Suppressor macrophage treated with lipopolysaccharide for 1 hour (primary cell): ENCODE measurements at regions not wholly inside any gene's neighbourhood (a gene's known extent, or its start where the extent isn't known, plus 50 kb on each side); places are given as distances from the start of the nearest gene placed in this dataset.
A peak's percentile ranks its signal among the peaks of the same experiment; 100 is the strongest.
"Not testable (repeated sequence)": the region's sequence is repeated elsewhere in the genome, so short reads cannot be mapped to it uniquely, and the experiment has no call there.

ENCODE experiments used
- DNase-seq, 3 donors: peaks; one replicate each; pipeline ENCODE4 v3.0.0-alpha.2; 2020 to 2022

GRCh38 chr2:2503864-2504418 is 172.9 kb upstream of the MYT1L start:
- DNase-seq, result no peak

- DNase-seq, result no peak
Observed at GRCh38 chr2:2502201-2502549, 171.1 kb upstream of the MYT1L start.

- no peak for DNase-seq
Observed at GRCh38 chr2:2501454-2502200, 170.6 kb upstream of the MYT1L start.

GRCh38 chr2:2495606-2496005 is 164.5 kb upstream of the MYT1L start:
- DNase-seq, result no peak

- no peak for DNase-seq
Observed at GRCh38 chr2:2493496-2493895, 162.4 kb upstream of the MYT1L start.

- no peak for DNase-seq
Observed at GRCh38 chr2:2492800-2493199, 161.7 kb upstream of the MYT1L start.

- no peak for DNase-seq
Observed at GRCh38 chr2:2491964-2492363, 160.9 kb upstream of the MYT1L start.

- no peak for DNase-seq
Observed at GRCh38 chr2:2484301-2484700, 153.2 kb upstream of the MYT1L start.

GRCh38 chr2:2482851-2483250 is 151.8 kb upstream of the MYT1L start:
- no peak for DNase-seq

GRCh38 chr2:2472881-2473280 is 141.8 kb upstream of the MYT1L start:
- DNase-seq, result no peak

GRCh38 chr2:2472044-2472443 is 141.0 kb upstream of the MYT1L start:
- no peak for DNase-seq

GRCh38 chr2:2466534-2466933 is 135.5 kb upstream of the MYT1L start:
- peak; percentile 12 to 47 (median 29) for DNase-seq

- no peak for DNase-seq
Observed at GRCh38 chr2:2464643-2465042, 133.6 kb upstream of the MYT1L start.

- no peak for DNase-seq
Observed at GRCh38 chr2:2464094-2464493, 133.0 kb upstream of the MYT1L start.

GRCh38 chr2:2456721-2457120 is 125.6 kb upstream of the MYT1L start:
- no peak for DNase-seq

GRCh38 chr2:2455151-2455550 is 124.1 kb upstream of the MYT1L start:
- DNase-seq, result no peak

GRCh38 chr2:2452961-2453360 is 121.9 kb upstream of the MYT1L start:
- no peak for DNase-seq

- not testable (repeated sequence) for DNase-seq
Observed at GRCh38 chr2:2451275-2451674, 120.2 kb upstream of the MYT1L start.

GRCh38 chr2:2448178-2448577 is 117.1 kb upstream of the MYT1L start:
- no peak for DNase-seq

GRCh38 chr2:2422621-2423020 is 91.5 kb upstream of the MYT1L start:
- DNase-seq, result no peak

- DNase-seq, result no peak
Observed at GRCh38 chr2:2413525-2413924, 82.5 kb upstream of the MYT1L start.

GRCh38 chr2:2410987-2411386 is 79.9 kb upstream of the MYT1L start:
- no peak for DNase-seq

GRCh38 chr2:2409481-2409880 is 78.4 kb upstream of the MYT1L start:
- no peak for DNase-seq

GRCh38 chr2:2405780-2406179 is 74.7 kb upstream of the MYT1L start:
- DNase-seq, result no peak
